Stimulated activated CD4-positive, alpha-beta T cell treated with anti-CD3 and anti-CD28 coated beads, TNF-alpha, amount 100 ng/mL, for 48 hours (primary cell): ENCODE measurements at regions not wholly inside any gene's neighbourhood (a gene's known extent, or its start where the extent isn't known, plus 50 kb on each side); places are given as distances from the start of the nearest gene placed in this dataset.

Experiments
- DNase-seq, 3 donors: peaks; one replicate each; pipeline ENCODE4 v3.0.0-alpha.2; 2020; ENCODE audit warnings: low read depth in 3 of 3

DNA sequence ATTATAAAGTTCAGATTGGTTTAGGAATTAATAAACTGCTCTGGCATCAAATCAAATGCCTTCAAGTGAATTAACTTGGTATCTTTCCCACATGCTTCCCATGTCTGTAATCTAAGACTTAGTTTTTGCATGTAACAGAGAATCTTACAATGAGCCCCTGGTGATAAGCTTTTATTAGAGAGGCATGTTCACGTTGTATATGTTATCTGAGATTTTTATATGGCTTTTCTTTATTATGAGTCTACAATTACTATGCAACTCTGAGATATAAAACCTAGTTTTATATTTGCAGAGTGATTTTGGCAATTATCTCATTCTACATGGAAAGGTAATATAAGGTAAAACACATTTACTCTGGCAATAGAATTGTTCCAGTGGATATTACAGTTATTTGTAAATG lies 1578.4 kb upstream of the IGFBP7 start:
- no peak for DNase-seq

DNA sequence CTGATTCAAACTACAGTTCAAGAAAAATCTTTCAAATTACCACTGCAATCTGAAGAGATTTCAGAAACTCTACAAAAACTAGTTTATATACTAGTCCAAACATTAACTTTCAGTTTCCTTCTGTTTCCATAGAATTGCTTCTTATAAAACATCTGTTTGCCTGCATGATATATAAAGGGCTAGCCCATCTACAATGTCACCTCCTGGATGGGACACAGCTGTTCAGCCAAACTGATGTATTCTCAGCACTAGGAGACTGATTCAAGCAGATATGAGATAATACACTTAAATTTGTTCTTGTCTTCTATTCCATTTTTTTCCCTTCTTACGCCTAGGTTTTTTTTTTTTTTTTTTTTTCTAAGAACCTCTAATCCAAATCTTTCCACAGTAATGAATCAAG lies 1569.7 kb upstream of the IGFBP7 start:
- no peak for DNase-seq

DNA sequence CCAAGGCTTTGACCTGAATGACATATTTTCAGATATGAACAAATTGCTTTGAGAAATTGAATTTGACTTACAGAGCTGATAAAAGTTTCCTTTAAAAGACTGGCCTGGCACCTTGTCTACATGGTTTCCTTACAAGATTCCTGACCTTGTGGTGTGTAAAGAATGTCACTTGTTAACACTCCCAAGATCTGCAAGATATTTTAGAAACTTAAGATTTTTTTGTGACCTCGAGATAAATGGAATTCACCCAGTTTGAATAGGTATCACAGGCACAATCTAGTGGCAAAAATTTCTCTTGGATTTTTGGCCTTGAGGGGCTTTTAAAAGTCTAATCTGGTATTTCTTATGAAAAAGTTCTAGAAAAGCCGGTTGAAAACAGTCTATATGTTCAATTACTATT lies 1568.9 kb upstream of the IGFBP7 start:
- DNase-seq, result no peak

DNA sequence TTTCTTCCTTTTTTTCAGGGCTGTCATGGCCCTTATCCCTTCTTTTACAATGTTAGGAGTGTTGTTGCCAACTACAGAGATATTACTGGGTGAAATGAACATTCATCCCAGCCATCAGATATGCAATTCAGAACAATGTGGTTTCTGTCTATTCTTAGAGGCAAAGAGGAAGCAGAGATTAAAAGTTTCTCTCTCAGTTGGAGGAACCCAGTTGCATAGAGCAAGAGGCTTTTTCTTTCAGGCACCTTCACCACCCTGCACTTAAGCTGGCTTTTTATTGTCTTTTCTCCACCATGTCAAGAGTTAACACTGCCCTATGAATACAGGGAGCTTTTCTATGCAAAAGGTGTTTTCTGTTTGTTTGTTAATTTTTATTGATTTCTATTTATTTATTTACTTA lies 1559.6 kb upstream of the IGFBP7 start:
- no peak for DNase-seq

DNA sequence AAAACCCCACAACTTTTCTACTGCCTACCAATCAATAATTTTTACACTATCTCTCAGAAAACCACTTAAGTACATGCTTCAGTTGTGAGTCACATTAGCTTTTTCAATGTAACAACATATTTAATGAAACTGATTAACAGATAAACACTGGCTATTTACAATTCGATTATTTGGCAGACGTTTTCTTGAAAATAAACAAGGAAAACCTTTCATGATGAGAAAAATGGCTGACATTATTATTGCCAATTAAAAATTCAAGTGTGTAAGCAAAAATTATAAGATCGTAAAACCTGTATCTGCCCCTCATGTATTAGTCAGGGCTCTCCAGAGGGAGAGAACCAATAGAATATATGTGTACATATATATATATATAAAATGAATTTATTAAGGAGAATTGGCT lies 1555.5 kb upstream of the IGFBP7 start:
- no peak for DNase-seq

DNA sequence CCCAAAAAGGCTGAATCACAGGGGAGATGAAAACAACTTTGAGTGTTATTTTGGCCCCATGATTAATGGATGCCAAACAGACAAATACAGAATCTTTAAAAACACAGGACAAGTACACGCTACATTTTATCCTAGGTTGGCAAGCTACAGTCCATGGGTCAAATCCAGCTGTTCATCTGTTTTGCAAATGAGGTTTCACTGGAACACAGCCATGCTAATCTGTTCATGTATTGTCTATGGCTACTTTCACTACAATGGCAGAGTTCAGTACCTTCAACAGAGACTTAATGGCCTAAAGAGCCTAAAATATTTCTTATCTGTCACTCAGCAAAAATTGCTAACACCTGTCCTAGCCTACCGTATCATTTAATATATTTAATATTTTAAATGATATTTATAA lies 1548.5 kb upstream of the IGFBP7 start:
- no peak for DNase-seq

DNA sequence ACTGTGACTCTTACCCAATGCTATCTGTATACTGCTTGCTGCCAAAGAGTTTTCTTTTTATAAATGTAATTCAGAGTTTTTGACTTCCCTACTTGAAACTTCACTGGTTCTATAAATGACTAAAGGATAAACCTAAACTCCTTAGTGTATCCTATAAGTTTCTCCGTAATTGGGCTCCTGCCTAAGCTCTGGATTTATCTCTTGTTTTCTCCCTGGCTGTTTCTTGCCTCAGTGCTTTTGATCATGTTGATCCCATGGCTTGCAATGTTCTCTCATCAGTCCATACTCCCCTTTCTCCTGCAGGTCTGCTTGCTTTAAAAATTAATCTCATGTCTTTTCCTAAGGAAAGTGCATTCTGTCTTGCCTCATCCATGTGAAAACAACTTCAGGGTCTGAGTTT lies 1543.1 kb upstream of the IGFBP7 start:
- no peak for DNase-seq

DNA sequence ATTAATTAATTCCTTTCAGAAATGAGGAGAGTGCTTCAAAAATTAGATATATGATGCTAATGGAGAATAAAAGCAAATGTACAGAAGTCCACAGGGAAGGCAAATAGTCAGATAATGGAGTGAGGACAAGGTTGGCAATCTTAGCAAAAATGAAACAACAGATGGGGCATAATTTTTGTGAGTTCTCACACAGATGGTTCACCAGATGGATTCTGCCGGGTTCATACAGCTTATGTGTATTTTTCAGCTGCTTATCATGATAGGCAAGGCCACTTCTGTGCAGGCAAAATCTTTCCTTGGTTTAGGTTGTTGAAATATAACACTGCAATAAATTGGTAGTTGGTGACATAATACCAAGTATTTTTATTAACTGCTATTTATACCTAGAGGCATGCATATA lies 1539.0 kb upstream of the IGFBP7 start:
- no peak for DNase-seq

DNA sequence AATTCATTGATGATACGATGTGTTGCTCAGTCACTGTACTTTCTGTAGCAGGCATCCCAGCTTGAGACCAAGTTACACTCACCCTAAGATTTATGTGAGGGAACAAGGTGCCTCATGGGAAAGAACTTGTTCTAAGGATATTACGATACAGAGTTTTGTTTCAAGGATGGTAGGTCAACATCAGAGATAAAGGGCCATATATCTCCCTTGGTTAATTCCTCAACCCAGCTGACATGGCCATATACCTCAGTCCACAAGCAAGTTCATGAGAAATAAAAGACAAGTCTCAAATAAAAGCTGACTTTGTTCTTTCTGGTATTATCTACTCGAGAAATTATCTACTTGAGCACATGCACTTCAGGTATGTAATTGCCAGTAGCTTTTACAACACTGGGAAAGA lies 1535.9 kb upstream of the IGFBP7 start:
- no peak for DNase-seq

DNA sequence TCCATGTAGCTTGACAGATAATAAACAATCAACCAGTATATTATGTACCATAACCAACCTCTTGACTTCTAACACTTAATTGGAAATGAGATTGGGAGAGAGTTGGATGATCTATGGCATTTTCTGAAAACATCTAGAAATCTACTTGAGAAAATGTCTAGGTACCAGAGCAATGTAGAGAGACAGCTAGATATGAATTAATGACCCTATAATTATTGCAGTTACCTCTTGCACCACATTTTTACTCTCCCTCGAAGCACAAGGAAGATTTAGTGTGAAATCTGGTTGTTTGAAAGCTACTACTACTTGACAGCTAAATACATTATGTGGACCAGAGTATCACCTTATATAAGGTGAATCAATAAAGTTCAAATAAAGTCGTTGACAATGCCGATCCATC lies 1534.4 kb upstream of the IGFBP7 start:
- no peak for DNase-seq

DNA sequence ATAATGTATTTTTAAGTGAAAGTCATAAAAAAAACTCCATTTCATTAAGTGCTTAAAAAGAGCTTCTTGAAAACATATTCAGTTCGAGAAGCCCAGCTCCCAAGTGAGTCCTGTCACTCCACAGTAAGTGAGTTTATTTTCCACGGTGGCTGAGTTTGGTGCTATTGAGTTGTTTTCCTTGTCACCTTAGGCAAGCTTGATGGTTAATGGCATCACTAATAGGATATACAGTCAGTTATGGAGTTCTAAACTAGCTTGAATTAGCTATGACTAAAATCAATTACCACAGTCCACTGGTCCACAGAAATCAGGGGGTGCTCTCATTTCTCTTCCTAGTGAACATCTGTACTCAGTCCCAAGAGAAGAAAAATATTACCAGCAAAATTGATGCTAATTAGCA lies 1526.2 kb upstream of the IGFBP7 start:
- no peak for DNase-seq

DNA sequence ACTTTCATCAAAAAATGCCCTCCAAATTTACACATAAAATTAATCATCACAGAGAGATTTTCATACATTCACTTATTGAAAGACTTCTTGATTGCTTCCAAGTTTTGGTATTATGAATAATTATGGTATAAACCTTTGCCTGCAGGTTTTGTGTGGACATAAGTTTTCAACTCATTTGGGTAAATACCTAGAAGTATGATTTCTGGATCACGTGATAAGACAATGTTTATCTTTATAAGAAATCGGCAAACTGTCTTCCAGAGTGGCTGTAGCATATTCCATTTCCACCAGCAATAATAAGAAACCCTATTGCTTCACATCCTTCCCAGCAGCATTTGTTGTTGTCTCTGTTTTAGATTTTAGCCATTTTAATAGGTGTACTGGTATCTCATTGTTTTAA lies 1507.0 kb upstream of the IGFBP7 start:
- no peak for DNase-seq

DNA sequence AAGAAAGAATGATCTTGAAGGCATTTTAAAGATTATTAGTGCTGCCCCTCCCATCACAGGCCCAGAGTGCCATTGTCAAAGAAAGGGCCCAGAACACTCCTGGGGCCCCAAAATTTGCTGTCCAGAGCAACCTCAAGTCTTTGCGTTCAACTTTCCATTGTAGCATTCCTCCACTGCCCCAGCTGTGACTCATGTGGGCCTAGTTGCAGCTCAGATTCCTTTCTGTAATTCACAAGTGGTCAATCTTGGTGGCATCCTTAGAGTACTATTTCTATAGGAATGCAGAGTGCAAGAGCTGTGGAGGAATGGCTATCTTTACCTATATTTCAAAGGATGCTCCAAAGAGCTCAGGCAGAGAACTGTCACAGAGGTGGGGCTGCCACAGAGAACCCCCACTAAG lies 1500.8 kb upstream of the IGFBP7 start:
- no peak for DNase-seq

DNA sequence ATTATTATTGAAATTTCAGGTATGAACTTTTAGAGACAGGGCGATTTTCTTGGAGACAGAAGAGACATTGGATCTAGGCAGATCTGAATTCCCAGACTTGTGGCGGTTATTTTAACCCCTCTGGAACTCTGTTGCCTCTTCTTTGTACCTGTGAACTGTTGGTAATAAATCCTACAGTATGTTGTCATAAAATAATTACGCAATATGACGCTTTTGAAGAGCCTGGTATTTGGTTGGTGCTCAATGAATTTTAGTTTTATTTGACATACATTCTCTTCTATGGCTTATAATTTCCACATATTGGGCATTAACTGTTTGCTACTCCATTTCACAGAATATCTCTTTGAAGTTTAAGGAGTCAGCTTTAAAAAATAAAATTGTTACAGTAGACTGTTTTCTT lies 1496.1 kb upstream of the IGFBP7 start:
- DNase-seq, result no peak

DNA sequence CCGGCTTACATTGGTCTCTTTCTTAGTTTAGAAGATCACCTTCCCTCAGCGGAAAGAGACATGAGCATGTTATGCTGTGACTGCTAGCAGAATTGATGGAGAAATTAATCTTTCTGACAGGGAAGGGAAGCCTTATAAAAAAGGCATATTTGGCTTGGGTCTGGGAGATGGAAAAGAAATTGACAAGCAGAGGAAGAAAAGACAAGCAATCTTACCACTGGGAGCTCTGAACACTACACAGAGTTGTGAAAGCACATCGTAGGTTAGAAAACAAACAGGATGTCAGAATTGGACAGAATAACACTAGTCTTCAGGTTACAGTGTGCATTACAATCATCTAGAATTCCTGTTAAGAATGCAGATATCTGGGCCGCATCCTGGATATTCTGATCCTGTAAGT lies 1493.8 kb upstream of the IGFBP7 start:
- DNase-seq, result no peak

DNA sequence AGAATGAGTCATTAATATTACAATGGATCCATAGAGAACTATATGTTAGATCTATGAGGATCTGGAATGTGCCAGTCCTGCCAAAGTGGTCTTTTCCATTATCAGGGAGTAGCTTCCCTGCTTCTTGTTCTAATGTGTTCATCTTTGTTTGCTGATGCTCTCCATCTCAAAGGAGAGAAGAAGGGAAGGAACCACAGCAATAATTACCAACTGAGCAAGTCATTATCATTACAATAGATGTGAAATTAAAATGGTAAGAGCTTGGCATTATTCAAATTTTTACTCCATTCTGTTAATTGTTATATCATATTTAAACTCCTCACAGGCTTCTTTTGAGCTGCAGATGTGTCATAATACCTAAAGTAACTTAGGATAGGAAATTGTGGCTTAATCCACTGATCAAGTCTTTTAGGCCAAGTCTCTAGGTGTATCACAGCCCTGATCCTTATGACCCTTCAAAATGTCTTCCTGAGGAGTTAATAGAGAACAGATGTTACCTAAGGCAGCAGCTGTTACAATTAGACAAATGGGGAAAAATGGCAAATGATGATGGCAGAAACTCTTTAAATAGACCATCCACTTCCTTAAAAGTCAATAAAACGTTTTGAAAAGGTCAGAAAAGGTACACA lies 1492.7 kb upstream of the IGFBP7 start:
- no peak for DNase-seq

DNA sequence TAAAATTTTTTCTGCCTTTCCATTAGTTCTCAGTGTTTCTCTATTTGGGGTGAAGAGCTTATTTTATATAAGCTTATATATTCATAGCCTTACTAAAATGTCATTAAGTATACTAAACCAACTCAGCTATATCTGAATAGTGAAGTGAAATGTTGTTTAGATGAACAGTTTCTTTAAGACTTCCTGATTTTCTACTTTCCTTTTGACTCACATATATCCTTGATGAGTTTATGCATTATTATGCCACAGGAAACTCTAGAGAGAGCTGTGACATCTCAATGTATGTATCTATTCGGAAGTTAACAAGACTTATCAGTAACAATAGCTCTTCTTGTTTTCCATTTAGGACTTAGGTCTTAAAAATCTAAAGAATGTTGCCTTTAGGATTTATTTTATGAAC lies 1491.8 kb upstream of the IGFBP7 start:
- DNase-seq, result no peak

DNA sequence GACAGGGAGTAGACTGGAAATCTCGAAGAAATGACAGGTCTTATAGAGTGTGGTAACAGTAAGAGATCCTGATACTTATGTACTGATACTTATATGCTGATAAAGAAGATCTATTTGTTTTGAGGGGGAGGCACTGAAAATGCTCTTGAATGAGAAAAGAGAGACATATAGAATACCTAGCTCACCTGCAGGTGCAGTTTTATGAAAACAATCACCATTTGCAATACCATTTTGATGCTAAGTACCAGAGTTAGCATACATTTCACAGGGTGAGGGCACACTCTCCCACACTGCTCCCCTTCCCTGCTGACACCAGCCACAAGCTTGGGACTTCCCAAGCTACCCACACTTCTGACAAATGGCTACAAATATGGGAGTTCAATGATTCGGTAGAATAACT lies 1490.1 kb upstream of the IGFBP7 start:
- DNase-seq, result no peak

DNA sequence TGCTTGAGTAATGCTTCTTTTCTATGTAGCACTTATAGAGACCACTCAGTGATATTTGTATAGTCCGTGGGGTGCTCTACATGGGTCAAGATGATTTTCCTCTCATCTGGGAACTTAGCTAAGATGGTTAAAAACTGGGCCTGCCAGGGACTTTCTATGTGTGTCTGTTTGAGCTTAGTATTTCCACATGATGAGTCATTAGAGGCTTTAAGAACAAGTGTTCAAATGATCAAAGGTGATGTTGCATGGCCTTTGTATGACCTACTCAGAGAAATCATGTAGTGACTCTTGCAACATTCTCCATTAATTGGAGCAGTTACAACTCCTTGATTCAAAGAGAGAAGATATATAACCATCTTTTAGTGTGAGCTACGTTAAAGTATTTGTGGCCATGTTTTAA lies 1480.5 kb upstream of the IGFBP7 start:
- no peak for DNase-seq

DNA sequence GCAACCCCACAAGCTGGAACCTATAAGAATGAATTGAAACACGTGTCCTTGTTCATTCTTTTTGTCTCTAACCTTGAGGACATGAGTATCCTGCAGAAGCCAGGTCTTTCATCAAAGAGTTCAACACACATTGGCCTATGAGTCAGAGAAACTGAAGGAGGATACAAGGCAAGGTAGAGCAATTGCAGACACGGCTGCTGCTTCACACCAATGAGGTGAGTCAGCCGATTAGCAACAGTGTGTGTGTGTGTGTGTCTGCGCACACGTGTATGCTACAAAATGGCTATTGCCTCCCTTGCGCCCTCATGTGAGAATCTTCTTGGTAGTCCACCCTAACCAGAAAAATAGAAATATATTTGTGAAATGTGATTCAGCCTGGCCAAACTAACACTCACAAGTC lies 1477.7 kb upstream of the IGFBP7 start:
- no peak for DNase-seq

DNA sequence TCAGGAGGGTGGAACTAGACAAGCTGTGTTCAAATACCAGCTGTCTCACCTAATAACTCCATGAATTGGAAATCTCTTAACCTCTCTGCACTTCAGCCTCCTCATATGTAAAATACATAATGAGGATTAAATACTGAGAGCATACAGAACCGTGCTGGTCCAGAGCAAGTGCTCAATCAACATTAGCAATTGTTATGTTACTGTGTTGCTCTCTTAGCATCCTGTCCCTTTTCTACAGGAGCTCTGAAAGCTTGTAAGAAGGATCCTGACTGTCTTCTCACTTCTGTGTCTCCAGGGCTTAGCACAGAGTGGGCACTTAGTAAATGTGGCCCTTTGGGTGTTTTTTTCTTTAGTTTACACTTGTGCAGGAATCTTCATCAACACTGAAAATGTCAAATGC lies 1456.1 kb upstream of the IGFBP7 start:
- no peak for DNase-seq

DNA sequence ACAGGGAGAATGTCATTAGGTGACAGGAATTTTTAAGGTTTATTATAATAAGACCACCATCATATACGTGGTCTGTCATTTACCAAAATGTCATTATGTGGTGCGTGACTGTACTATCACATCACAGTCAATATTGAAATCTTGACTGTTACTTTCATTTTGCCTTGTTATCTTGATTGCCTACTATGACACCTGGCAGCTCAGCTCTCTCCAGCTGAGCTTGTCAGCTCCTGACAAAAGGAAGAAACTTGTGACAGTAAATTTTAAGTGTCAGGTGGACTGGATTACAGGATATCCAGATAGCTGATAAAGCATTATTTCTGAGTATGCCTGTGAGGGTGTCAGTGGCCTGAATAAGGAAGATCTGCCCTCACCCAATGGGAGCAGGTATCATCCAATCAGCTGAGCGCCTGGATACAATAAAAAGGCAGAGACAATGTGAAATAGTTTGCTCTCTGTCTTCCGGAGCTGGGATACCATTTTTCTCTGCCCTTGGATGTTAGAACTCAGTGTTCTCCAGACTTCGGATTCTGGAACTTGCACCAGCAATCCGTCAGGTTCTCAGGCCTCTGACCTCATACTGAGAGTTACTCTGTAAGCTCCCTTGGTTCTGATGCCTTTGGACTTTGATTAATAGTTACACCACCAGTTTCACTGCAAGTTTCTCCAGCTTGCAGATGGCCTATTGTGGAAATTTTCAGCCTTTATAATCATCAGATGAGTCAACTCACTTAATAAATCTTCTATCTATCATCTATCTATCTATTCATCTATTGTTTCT lies 1454.7 kb upstream of the IGFBP7 start:
- DNase-seq, result no peak

DNA sequence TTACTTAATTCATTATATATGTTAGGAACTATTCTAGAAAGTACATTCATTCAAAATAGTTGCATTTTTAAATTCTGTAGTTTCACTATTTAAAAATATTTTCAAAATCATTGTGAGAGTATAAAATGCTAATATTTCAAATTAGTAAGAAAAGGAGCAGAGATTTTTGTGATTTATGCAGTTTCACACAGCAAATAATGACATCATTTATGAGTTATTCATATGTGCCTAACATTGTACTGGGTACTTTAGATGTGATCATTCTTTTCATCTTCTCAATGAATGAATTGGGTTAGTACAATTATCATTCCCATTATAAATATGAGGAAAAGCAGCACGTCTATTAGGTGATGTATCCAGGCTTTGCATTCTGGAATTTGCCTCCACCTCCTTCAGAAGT lies 1451.0 kb upstream of the IGFBP7 start:
- DNase-seq, result no peak

DNA sequence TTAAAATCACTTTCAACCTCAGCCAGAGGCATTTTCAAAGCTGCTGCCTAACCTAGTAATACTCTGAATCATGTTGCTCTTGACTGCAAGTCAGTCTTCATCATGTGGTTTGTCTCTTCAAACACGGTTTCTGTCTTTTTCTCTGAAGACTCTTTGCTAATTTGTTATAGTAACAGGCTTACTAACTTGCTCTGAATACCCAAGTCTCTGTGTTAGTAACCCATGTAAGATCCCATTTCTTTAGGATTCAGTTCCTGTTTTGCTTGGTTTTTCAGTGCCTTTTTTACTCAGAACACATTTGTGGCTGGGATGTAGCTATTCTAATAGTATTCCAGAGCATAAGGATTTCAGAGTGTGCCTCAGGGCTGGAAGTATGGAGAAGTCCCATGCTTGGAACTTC lies 1450.6 kb upstream of the IGFBP7 start:
- DNase-seq, result no peak
